ENCODE measurements at regions not wholly inside any gene's neighbourhood (a gene's known extent, or its start where the extent isn't known, plus 50 kb on each side); places are given as distances from the start of the nearest gene placed in this dataset.
"Not testable (repeated sequence)": the region's sequence is repeated elsewhere in the genome, so short reads cannot be mapped to it uniquely, and the experiment has no call there.

DNA sequence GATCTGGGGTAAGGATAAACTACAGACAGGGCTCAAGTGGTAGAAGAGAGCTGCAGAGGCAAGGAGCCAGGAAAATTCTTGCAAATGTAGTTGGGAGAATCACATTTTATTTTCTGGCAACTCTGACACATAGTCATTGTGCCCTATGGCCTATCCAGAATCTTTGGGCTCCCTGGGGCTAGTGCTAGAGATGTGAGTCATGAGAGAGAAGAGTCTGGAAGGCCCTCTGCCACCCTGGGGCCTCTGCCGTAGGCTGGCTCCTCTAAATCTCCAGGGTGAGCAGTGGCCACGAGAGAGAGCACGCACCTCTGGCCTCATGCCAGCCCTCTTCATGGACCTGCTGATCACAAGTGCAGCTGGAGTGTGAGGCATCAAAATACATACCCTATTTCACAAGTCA is 74.3 kb upstream of the SSBP2 start:
- no peak for DNase-seq

DNA sequence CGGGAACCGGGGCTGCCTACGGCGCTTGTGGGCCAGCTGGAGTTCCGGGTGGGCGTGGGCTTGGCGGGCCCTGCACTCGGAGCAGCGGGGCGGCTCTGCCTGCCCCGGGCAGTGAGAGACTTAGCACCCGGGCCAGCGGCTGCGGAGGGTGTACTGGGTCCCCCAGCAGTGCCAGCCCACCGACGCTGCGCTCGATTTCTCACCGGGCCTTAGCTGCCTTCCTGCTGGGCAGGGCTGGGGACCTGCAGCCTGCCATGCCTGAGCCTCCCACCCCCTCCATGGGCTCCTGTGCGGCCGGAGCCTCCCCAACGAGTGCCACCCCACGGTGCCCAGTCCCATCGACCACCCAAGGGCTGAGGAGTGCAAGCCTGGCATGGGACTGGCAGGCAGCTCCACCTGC is 72.8 kb upstream of the SSBP2 start:
- DNase-seq: not testable (repeated sequence)

DNA sequence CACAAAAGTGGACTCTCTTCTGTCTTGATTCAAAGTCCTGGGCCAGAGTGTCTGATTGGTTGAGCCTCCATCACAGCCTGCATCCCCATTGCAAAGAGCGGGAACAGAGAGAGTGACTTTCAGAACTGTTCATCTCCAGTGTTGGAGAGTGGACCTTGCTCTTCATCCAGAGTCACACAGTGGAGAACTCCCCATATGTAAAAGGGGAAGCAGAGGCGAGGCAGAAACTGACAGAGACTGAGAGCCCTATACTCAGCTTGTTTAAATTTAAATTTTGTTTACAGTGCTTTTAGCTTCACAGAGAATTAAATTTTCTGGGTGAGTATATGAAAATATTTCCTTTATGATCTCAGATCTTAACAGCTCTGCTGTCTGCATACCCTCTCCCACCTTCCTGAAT is 70.0 kb upstream of the SSBP2 start:
- DNase-seq: no peak

DNA sequence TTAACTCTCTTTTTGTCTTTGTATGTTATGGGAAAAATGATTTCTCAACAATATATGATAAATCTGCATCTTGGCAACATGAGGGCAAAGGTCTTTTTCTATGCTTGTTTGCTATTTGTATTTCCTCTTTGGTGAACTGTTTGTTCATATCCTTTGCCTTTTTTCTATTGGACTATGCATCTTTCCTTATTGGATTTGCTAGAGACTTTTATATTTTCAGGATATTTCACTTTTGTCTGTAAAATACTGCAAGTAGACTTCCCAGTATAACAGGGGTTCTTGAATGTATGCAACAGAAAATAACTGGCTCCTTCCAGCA is 69.4 kb upstream of the SSBP2 start:
- no peak for DNase-seq

DNA sequence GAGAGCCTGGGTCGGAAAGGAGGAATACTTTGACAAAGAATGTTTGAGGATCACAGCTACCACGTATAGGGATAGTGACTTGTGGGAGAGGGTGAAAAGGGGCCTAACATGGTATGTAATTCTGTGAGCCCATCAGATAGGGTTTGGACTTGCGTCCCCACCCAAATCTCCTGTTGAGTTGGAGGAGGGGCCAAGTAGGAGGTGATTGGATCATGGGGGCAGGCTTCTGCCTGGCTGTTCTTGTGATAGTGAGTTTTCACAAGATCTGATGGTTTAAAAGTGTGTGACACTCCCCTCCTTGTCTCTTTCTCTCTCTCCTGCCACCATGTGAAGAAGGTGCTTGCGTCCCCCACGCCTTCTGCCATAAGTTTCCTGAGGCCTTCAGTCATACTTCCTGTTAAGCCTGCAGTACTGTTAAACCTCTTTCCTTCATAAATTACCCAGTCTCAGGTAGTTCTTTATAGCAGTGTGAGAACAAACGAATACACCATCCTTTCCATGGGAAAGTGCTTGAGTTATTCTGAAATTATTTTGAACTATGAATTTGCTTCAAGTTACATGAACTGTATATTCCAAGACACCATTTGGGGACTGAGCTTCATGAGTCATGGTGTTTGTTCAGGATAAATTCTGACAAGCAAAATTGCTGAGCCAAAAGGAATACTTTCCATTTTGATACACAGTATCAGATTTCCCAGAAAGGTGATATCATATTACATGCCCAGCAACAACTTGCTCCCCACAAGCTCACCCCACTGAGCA is 68.8 kb upstream of the SSBP2 start:
- DNase-seq: no peak

DNA sequence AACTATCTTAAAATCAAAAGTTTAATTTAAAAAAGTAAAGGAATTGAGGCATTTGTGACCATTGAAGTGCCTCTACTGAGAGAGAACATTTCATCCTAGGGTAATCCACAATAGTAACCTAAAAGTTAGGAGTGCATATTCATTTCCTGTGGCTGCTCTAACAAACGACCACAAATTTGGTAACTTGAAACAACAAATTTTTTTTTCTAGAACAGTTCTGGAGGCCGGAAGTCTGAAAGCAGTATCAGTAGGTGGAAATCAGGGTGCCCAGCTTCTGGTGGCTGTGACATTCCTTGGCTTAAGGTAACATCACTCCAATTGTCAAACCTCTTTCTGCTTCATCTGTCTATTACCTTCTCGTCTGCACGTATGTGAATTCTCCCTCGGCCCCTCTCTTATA is 67.1 kb upstream of the SSBP2 start:
- DNase-seq: no peak

DNA sequence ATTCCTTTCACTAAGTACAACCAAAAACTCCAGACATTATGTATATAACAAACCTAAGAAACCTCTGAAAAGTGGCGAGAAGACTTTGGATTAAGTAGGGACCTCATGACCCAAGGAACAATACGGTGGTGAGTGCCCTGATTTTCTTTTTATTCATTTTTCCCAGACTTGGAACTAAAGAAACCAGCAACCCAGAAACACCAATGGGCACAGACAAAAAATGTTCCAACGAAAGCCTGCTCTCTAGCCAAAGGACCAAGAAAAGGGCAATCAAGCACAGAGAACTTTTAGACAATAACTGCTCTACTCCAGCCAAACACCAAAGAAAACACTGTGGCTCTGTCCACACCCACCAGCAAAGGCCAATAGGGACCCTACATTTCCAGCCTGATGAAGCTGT is 66.2 kb upstream of the SSBP2 start:
- DNase-seq: no peak

DNA sequence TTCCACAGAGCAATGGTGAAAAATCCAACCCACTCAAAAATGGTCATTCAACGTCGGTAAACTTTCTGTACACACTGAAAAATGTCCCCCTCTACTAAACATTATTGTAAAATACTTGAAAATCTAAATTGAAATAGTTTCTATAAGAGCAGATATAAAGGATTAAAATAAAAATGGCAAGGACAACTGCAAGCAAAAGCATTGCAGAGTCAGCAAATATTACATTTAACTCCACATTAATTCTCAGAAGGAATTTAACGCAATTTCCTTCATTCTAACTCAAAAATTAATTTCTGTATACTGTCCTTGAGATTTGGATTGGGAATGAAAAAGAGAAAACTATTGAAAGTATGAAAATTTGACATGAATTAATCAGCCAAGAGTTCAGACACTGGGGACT is 64.4 kb upstream of the SSBP2 start:
- no peak for DNase-seq

DNA sequence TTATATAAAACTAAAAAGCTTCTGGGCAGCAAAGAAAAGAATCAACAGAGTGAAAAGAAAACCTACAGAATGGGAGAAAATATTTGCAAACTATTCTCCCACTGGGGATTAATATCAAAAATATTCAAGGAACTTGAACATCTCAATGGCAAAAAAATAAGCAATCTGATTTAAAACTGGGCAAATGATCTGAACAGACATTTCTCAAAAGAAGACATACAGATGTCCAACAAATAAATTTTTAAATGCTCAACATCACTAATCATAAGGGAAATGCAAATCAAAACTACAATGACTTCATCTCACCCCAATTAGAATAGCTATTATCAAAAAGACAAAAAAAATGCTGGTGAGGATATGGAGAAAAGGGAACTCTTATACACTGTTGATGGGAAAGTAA is 57.2 kb upstream of the SSBP2 start:
- DNase-seq: no peak

DNA sequence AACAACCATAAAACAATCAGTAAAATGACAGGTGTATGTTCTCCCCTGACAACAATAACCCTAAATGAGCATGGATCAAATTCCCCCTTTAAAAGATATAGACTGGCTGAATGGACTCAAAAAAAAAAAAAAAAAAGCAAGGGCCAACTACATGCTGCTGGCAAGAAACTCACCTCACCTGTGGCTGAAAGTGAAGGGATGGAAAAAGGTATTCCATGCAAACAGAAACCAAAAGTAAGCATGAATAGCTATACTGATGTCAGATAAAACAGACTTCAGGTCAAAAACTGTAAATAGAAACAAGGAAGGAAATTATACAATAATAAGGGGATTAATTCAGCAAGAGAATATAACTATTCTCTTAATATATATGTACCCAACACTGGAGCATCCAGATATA is 54.2 kb upstream of the SSBP2 start:
- no peak for DNase-seq

DNA sequence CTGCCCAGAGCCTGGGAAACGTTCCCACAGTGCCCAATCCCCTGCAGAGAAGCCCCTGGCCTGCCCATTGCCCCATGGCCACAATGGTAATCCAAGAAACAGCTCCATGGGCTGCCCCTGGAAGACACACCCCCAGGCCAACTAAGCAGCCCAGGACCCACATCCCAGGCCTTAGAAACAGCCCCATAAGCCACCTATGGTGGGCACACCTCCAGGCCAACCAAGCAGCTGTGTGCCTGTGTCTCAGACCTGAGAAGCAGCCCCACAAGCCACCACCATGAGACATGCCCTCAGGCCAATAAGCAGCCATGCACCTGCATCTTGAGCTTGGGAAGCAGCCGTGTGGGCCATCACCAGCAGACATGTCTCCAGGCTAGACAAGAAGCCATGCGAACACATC is 52.9 kb upstream of the SSBP2 start:
- DNase-seq: no peak

DNA sequence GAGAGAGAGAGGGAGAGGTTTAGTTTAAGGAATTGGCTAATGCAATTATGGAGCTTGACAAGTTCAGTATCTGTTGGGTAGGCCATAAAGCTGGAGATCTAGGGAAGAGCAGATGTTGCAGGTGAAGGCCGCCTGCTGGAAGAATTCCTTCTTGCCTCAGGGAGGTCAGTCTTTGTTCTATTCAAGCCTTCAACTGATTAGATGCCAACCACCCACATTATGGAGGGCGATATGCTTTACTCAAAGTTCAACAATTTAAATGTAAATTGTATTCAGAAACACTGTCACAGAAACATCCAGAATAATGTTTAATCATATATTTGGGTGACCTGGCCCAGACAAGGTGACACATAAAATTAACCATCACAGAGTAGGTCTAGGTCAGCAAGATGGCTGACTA is 51.7 kb upstream of the SSBP2 start:
- DNase-seq: no peak

DNA sequence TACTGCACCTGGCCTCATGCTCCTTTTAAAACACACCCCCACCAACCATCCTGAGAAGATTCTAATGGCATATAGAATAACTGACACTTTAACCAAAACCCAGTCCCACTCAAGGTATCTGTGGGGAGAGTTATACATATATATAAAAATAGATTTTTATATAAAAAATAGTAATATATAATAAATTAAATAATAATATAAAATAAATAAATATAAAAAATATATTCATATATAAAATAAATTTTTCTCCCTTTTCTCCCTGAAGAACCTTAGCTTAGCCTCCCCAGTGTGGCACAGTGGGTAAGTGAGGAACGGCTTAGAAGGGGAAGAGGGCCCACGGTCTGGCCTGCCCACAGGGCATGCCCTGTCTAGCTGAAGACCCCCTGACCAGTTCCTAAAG is 51.1 kb upstream of the SSBP2 start:
- DNase-seq: no peak

DNA sequence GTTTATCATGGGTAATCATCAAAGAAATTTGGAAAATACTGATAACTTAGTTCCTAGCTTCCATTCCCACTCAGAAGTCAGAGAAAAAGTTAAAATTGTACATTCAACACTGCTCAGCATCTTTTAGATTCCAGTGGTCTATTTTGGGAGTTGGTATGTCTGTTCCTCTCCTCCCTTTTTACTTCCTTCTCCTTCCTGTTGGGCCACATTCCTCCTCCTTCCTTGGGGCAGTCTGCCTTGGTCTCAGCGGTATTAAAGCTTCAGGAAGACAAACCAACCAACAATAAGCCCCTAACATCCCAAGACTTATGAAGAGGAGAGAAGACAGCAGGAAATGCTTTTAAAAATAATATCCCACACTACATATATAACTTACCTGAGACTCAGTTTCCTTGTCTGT is 49.9 kb upstream of the SSBP2 start:
- DNase-seq: no peak

Data from NCI-H526 treated with DMSO at 0.1 percent for 48 hours (cell line).